Astrocyte of the cerebellum (primary cell): ENCODE measurements at regions not wholly inside any gene's neighbourhood (a gene's known extent, or its start where the extent isn't known, plus 50 kb on each side); places are given as distances from the start of the nearest gene placed in this dataset.

ENCODE experiments used
- DNase-seq: peaks from one replicate; pipeline ENCODE4 v3.0.0-alpha.2; 2011; ENCODE audit warnings: low read depth
- H3K4me3 ChIP-seq: 2 replicates; pipeline ENCODE4 v1.5.1; 2011; ENCODE audit warnings: mild to moderate bottlenecking, low read depth, low read length, moderate library complexity
- CTCF ChIP-seq: IDR thresholded peaks from 2 replicates; pipeline ENCODE4 v1.5.1; 2012; ENCODE audit warnings: low read length, low read depth, moderate library complexity, mild to moderate bottlenecking; ENCODE audit errors: missing control alignments
- in situ Hi-C: cut with HindIII; loops from 2 replicates; pipeline ENCODE4 v1.10.0; 2017; ENCODE audit warnings: low sequenced_read_pairs

GRCh38 chr14:71833476-71833875 lies 98.8 kb upstream of the RGS6 start:
- DNase-seq, result no peak
- in situ Hi-C loops, result no loop called here
- TF ChIP-seq CTCF, result no peak
- no peak overlapping the region for H3K4me3 ChIP-seq

GRCh38 chr14:71834284-71835204 lies 97.7 kb upstream of the RGS6 start:
- H3K4me3 ChIP-seq, result no peak overlapping the region
- no peak for TF ChIP-seq CTCF
- no peak for DNase-seq
- in situ Hi-C loops, result no loop called here

- TF ChIP-seq CTCF, result no peak
- DNase-seq, result no peak
- no peak overlapping the region for H3K4me3 ChIP-seq
- in situ Hi-C loops, result no loop called here
Observed at GRCh38 chr14:71852181-71852580, 80.0 kb upstream of the RGS6 start.

- peak; percentile 44 for DNase-seq
- no peak overlapping the region for H3K4me3 ChIP-seq
- peak; percentile 73 for TF ChIP-seq CTCF
- in situ Hi-C loops, result no loop called here
Observed at GRCh38 chr14:71855399-71856036, 76.7 kb upstream of the RGS6 start.

GRCh38 chr14:71856199-71856919 lies 75.9 kb upstream of the RGS6 start:
- no peak for DNase-seq
- no peak overlapping the region for H3K4me3 ChIP-seq
- TF ChIP-seq CTCF, result no peak
- in situ Hi-C loops, result no loop called here

GRCh38 chr14:71863049-71863448 lies 69.2 kb upstream of the RGS6 start:
- no peak for DNase-seq
- in situ Hi-C loops, result no loop called here
- peak; percentile 2 for TF ChIP-seq CTCF
- H3K4me3 ChIP-seq, result no peak overlapping the region
